ENCODE measurements at regions not wholly inside any gene's neighbourhood (a gene's known extent, or its start where the extent isn't known, plus 50 kb on each side); places are given as distances from the start of the nearest gene placed in this dataset.

DNA sequence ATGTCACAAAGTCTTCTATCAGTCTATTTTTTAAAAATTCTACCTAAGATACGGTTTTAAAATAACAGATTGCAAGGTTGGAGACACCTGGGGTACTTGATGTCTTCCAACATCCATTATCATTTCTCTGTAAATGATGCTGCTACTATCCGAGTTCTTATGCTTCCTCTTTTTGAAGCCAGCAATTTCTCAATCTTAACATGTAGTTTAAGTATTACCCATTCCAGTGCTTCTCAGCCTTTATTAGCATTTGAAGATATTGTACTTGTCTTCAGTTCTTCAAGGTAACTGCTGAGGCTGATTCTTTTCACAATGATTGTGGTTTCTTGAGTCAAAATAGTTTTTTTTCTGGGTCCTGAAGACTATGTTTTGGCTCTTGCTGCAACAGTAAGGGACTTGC, 96.4 kb upstream of the SELENOP start:
- peaks cover 4% of the 10 kb centered on the region for H3K27me3 ChIP-seq (ENCODE audit: control insufficient read depth, extremely low read depth, insufficient read depth, low read length)
- no peaks in the 10 kb centered on the region for H3K4me1 ChIP-seq (ENCODE audit: control insufficient read depth, extremely low read depth, insufficient read depth, low read length)
- no peaks in the 10 kb centered on the region for H3K9me1 ChIP-seq (ENCODE audit: control insufficient read depth, extremely low read depth, insufficient read depth, low read length)
- FAIRE-seq, result no peak
- H3K36me3 ChIP-seq (ENCODE audit: control insufficient read depth in 2 of 2, extremely low read depth in 1 of 2, insufficient read depth in 2 of 2, low read length in 2 of 2), result no peaks in the 10 kb centered on the region
- no peaks in the 10 kb centered on the region for H3K79me2 ChIP-seq (ENCODE audit: control insufficient read depth, insufficient read depth, low read length)
- no peak overlapping the region for H3K4me3 ChIP-seq (ENCODE audit: control insufficient read depth in 2 of 3, extremely low read depth in 1 of 3, insufficient read depth in 2 of 3, low read depth in 1 of 3, low read length in 3 of 3)
- H3K9me3 ChIP-seq (ENCODE audit: control insufficient read depth, low read depth, low read length), result no peaks in the 10 kb centered on the region
- TF ChIP-seq, protein P1, sequence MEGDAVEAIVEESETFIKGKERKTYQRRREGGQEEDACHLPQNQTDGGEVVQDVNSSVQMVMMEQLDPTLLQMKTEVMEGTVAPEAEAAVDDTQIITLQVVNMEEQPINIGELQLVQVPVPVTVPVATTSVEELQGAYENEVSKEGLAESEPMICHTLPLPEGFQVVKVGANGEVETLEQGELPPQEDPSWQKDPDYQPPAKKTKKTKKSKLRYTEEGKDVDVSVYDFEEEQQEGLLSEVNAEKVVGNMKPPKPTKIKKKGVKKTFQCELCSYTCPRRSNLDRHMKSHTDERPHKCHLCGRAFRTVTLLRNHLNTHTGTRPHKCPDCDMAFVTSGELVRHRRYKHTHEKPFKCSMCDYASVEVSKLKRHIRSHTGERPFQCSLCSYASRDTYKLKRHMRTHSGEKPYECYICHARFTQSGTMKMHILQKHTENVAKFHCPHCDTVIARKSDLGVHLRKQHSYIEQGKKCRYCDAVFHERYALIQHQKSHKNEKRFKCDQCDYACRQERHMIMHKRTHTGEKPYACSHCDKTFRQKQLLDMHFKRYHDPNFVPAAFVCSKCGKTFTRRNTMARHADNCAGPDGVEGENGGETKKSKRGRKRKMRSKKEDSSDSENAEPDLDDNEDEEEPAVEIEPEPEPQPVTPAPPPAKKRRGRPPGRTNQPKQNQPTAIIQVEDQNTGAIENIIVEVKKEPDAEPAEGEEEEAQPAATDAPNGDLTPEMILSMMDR (optimal IDR thresholded peaks at IDR 0.05 in 1 of 3, IDR thresholded peaks at IDR 0.05 in 1 of 3, conservative IDR thresholded peaks at IDR 0.05 in 1 of 3; ENCODE audit: extremely low read depth in 1 of 3, insufficient read depth in 2 of 3, low read length in 3 of 3), result no peak
- no peak for TF ChIP-seq EZH2 (IDR thresholded peaks at IDR 0.05; ENCODE audit: low read length)
- H3K4me2 ChIP-seq (ENCODE audit: control insufficient read depth, extremely low read depth, insufficient read depth, low read depth, low read length), result peak overlapping the region; percentile 93
- no peak overlapping the region for H3K9ac ChIP-seq (ENCODE audit: control insufficient read depth, extremely low read depth, insufficient read depth, low read length)
- H2AFZ ChIP-seq (ENCODE audit: control insufficient read depth, low read length), result no peak overlapping the region
- no peaks in the 10 kb centered on the region for H4K20me1 ChIP-seq (ENCODE audit: control insufficient read depth, extremely low read depth, insufficient read depth, low read length)
- dilution Hi-C loops (cut with MboI; ENCODE audit: extremely low pct_ligation_motif_present, low sequenced_read_pairs), result no loop called here
- no peak overlapping the region for H3K27ac ChIP-seq (ENCODE audit: control insufficient read depth, insufficient read depth, low read length)
- DNase-seq (ENCODE audit: low read depth, low spot score), result no peak

DNA sequence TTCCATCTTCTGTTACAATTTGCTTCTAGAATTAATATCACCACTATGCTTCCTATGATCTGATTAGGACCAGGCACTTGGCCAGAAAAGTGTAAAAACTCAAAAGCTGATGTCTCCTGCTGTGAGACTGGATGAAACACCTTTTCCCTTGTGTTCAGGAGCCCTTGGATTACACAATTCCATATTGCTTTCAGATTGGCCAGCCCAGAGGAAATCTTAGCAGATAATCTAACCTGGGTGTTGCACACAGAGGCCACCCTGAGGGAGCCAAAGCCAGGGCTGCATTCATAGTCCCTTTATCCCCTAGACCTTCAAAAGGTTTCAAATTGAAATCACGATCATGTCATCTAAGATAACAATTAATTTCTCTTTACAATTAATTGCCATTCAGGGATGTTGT, 94.1 kb upstream of the SELENOP start:
- H3K79me2 ChIP-seq (ENCODE audit: control insufficient read depth, insufficient read depth, low read length), result no peaks in the 10 kb centered on the region
- H4K20me1 ChIP-seq (ENCODE audit: control insufficient read depth, extremely low read depth, insufficient read depth, low read length), result no peaks in the 10 kb centered on the region
- H3K4me2 ChIP-seq (ENCODE audit: control insufficient read depth, extremely low read depth, insufficient read depth, low read depth, low read length), result no peak overlapping the region
- no peak for DNase-seq (ENCODE audit: low read depth, low spot score)
- H3K36me3 ChIP-seq (ENCODE audit: control insufficient read depth in 2 of 2, extremely low read depth in 1 of 2, insufficient read depth in 2 of 2, low read length in 2 of 2), result no peaks in the 10 kb centered on the region
- dilution Hi-C loops (cut with MboI; ENCODE audit: extremely low pct_ligation_motif_present, low sequenced_read_pairs), result no loop called here
- no peak overlapping the region for H3K27ac ChIP-seq (ENCODE audit: control insufficient read depth, insufficient read depth, low read length)
- H3K4me1 ChIP-seq (ENCODE audit: control insufficient read depth, extremely low read depth, insufficient read depth, low read length), result no peaks in the 10 kb centered on the region
- H3K4me3 ChIP-seq (ENCODE audit: control insufficient read depth in 2 of 3, extremely low read depth in 1 of 3, insufficient read depth in 2 of 3, low read depth in 1 of 3, low read length in 3 of 3), result no peak overlapping the region
- no peak for FAIRE-seq
- no peak overlapping the region for H2AFZ ChIP-seq (ENCODE audit: control insufficient read depth, low read length)
- H3K9ac ChIP-seq (ENCODE audit: control insufficient read depth, extremely low read depth, insufficient read depth, low read length), result no peak overlapping the region
- H3K27me3 ChIP-seq (ENCODE audit: control insufficient read depth, extremely low read depth, insufficient read depth, low read length), result peaks cover 4% of the 10 kb centered on the region
- TF ChIP-seq EZH2 (IDR thresholded peaks at IDR 0.05; ENCODE audit: low read length), result no peak
- TF ChIP-seq, protein P1 (optimal IDR thresholded peaks at IDR 0.05 in 1 of 3, IDR thresholded peaks at IDR 0.05 in 1 of 3, conservative IDR thresholded peaks at IDR 0.05 in 1 of 3; ENCODE audit: extremely low read depth in 1 of 3, insufficient read depth in 2 of 3, low read length in 3 of 3), result no peak
- H3K9me3 ChIP-seq (ENCODE audit: control insufficient read depth, low read depth, low read length), result no peaks in the 10 kb centered on the region
- H3K9me1 ChIP-seq (ENCODE audit: control insufficient read depth, extremely low read depth, insufficient read depth, low read length), result no peaks in the 10 kb centered on the region

All from keratinocyte (primary cell).